Vagina (tissue), 2 donors: ENCODE measurements at regions not wholly inside any gene's neighbourhood (a gene's known extent, or its start where the extent isn't known, plus 50 kb on each side); places are given as distances from the start of the nearest gene placed in this dataset.

Experiments
- CTCF ChIP-seq, 3 experiments: fragments of 450-650 bp in 2 of 3; fragments of 200-600 bp in 1 of 3; sonication (generic) in 1 of 3; IDR thresholded peaks; one replicate each; pipeline ENCODE4 v1.5.1; 2017 to 2019; ENCODE audit warnings: antibody characterized with exemption in 3 of 3, mild to moderate bottlenecking in 2 of 3, moderate library complexity in 2 of 3
- POLR2AphosphoS5 ChIP-seq, 2 donors: sonication (generic); formaldehyde crosslinking; IDR thresholded peaks; one replicate each; pipeline ENCODE4 v1.9.0; 2017; ENCODE audit warnings: antibody characterized with exemption in 2 of 2, mild to moderate bottlenecking in 2 of 2, low read depth in 1 of 2; ENCODE audit not compliant: insufficient read depth in 1 of 2

- no peak for TF ChIP-seq CTCF (IDR thresholded peaks at IDR 0.05)
- no peak for TF ChIP-seq POLR2AphosphoS5 (IDR thresholded peaks at IDR 0.05; ENCODE audit: insufficient read depth in 1 of 2, low read depth in 1 of 2)
Measured at GRCh38 chr6:97726378-97726777, 443.4 kb upstream of the MMS22L start.
